Sigmoid colon (tissue), 4 donors: ENCODE measurements at regions not wholly inside any gene's neighbourhood (a gene's known extent, or its start where the extent isn't known, plus 50 kb on each side); places are given as distances from the start of the nearest gene placed in this dataset.

Experiments
- EP300 ChIP-seq, 4 donors: sonication (generic); formaldehyde crosslinking; IDR thresholded peaks; one replicate each; pipeline ENCODE4 v1.6.1; 2017; ENCODE audit warnings: antibody characterized with exemption in 4 of 4
- POLR2AphosphoS5 ChIP-seq, 4 donors: sonication (generic); formaldehyde crosslinking; IDR thresholded peaks; one replicate each; pipeline ENCODE4 v1.6.1; 2017; ENCODE audit warnings: antibody characterized with exemption in 4 of 4
- TF ChIP-seq, protein P1 (sequence below), 4 experiments: fragments of 450-650 bp in 3 of 4; fragments of 200-600 bp in 1 of 4; IDR thresholded peaks; one replicate each; pipeline ENCODE4 v1.5.1; 2016 to 2019; ENCODE audit warnings: antibody characterized with exemption in 4 of 4, mild to moderate bottlenecking in 3 of 4, moderate library complexity in 2 of 4

DNA sequence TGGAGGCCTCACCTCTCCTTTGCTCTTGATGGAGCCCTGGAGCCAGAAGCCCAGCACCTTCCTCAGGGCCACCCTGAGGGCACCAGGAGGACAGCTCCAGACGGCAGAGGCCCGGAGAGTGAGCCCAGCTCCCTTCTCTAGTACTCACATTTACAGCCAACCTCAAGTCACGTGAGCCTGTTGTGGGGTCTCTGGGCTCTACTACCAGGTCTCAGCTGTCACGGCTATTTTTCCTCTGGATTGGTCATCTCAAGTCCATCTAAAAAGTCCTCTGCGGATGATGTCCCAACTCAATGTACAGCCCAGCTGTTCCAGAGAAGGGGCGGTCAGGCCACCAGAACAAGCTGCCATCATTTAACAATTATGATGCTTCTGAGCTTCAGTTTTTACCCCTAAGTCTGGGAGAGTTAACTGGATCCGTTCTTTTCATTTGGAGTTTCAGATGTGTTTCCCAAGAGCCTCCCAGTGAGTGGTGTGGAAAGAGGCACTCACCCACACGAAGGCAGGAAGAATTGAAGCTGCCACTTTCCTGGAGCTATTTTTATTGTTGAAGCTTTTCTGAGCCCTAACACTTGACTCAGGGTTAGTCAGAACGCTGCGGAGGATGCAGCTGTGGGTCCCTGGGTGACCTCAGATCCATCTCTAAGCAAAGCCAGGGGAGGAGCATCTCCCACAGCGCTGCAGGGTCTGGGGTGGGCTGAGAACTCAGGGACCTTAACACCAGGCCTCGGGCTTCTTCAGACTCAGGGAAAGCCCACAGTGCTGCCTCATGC lies 143.5 kb upstream of the UBL3 start:
- TF ChIP-seq POLR2AphosphoS5 (IDR thresholded peaks at IDR 0.05) (no peak), EP300 (IDR thresholded peaks at IDR 0.05) (no peak)
- TF ChIP-seq, protein P1, sequence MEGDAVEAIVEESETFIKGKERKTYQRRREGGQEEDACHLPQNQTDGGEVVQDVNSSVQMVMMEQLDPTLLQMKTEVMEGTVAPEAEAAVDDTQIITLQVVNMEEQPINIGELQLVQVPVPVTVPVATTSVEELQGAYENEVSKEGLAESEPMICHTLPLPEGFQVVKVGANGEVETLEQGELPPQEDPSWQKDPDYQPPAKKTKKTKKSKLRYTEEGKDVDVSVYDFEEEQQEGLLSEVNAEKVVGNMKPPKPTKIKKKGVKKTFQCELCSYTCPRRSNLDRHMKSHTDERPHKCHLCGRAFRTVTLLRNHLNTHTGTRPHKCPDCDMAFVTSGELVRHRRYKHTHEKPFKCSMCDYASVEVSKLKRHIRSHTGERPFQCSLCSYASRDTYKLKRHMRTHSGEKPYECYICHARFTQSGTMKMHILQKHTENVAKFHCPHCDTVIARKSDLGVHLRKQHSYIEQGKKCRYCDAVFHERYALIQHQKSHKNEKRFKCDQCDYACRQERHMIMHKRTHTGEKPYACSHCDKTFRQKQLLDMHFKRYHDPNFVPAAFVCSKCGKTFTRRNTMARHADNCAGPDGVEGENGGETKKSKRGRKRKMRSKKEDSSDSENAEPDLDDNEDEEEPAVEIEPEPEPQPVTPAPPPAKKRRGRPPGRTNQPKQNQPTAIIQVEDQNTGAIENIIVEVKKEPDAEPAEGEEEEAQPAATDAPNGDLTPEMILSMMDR (IDR thresholded peaks at IDR 0.05): no peak
